Gastrocnemius medialis (tissue), 4 donors: ENCODE measurements at regions not wholly inside any gene's neighbourhood (a gene's known extent, or its start where the extent isn't known, plus 50 kb on each side); places are given as distances from the start of the nearest gene placed in this dataset.

ENCODE experiments used
- CTCF ChIP-seq, 5 experiments: fragments of 450-650 bp in 3 of 5; fragments of 200-600 bp in 2 of 5; sonication (generic) in 2 of 5; IDR thresholded peaks in 4 of 5; conservative IDR thresholded peaks in 1 of 5; 1 replicate in 4 of 5; 2 replicates in 1 of 5; pipeline ENCODE4 v1.5.1; 2016 to 2019; ENCODE audit warnings: antibody characterized with exemption in 5 of 5, mild to moderate bottlenecking in 3 of 5, moderate library complexity in 3 of 5
- POLR2A ChIP-seq, 2 donors: fragments of 450-650 bp; IDR thresholded peaks; one replicate each; pipeline ENCODE4 v1.6.1; 2017; ENCODE audit warnings: antibody characterized with exemption in 2 of 2, mild to moderate bottlenecking in 2 of 2, moderate library complexity in 2 of 2

- TF ChIP-seq CTCF (IDR thresholded peaks at IDR 0.05 in 4 of 5, conservative IDR thresholded peaks at IDR 0.05 in 1 of 5): no peak
- no peak for TF ChIP-seq POLR2A (IDR thresholded peaks at IDR 0.05)
Measured at GRCh38 chr18:73168236-73168635, 300.4 kb upstream of the NETO1 start.
